Testis (tissue), 2 donors: ENCODE measurements at regions not wholly inside any gene's neighbourhood (a gene's known extent, or its start where the extent isn't known, plus 50 kb on each side); places are given as distances from the start of the nearest gene placed in this dataset.

Source experiments
- CTCF ChIP-seq, 3 experiments: fragments of 450-650 bp in 2 of 3; fragments of 200-600 bp in 1 of 3; sonication (generic) in 1 of 3; IDR thresholded peaks; one replicate each; pipeline ENCODE4 v1.5.1; 2016 to 2019; ENCODE audit warnings: antibody characterized with exemption in 3 of 3, mild to moderate bottlenecking in 2 of 3, moderate library complexity in 1 of 3
- POLR2A ChIP-seq: fragments of 450-650 bp; IDR thresholded peaks from one replicate; pipeline ENCODE4 v1.6.1; 2017; ENCODE audit warnings: antibody characterized with exemption, mild to moderate bottlenecking, moderate library complexity

GRCh38 chr13:54373211-54373610, 1344.6 kb downstream of the OLFM4 start:
- no peak for TF ChIP-seq CTCF (IDR thresholded peaks at IDR 0.05)
- no peak for TF ChIP-seq POLR2A
